AG10803 (cell line): ENCODE measurements at regions not wholly inside any gene's neighbourhood (a gene's known extent, or its start where the extent isn't known, plus 50 kb on each side); places are given as distances from the start of the nearest gene placed in this dataset.

Source experiments
- DNase-seq: peaks from one replicate; pipeline ENCODE4 v3.0.0; 2010; ENCODE audit warnings: low read depth
- H3K4me3 ChIP-seq: 2 replicates; pipeline ENCODE4 v1.5.1; 2011; ENCODE audit warnings: mild to moderate bottlenecking, low read length, control low read depth
- CTCF ChIP-seq: conservative IDR thresholded peaks from 2 replicates; pipeline ENCODE4 v1.5.1; 2011; ENCODE audit warnings: mild to moderate bottlenecking, low read length, control low read depth, inconsistent platforms

GRCh38 chr3:159189994-159190669 lies 388.3 kb downstream of the MFSD1 start:
- TF ChIP-seq CTCF, result no peak
- no peak overlapping the region for H3K4me3 ChIP-seq
- DNase-seq, result peak; percentile 67

- no peak for TF ChIP-seq CTCF
- H3K4me3 ChIP-seq, result no peak overlapping the region
- DNase-seq, result peak; percentile 52
These were observed 389.6 kb downstream of the MFSD1 start for GRCh38 chr3:159191447-159191846.

GRCh38 chr3:159196359-159196758 lies 394.5 kb downstream of the MFSD1 start:
- no peak overlapping the region for H3K4me3 ChIP-seq
- no peak for DNase-seq
- TF ChIP-seq CTCF, result no peak

- peak; percentile 85 for DNase-seq
- no peak for TF ChIP-seq CTCF
These were observed 398.3 kb downstream of the MFSD1 start for GRCh38 chr3:159200176-159200575.

GRCh38 chr3:159208050-159208449 lies 406.2 kb downstream of the MFSD1 start:
- no peak for DNase-seq
- no peak for TF ChIP-seq CTCF
- H3K4me3 ChIP-seq, result no peak overlapping the region

More at GRCh38 chr3:159200176-159200575, 398.3 kb downstream of the MFSD1 start:
- H3K4me3 ChIP-seq, result no peak overlapping the region

- DNase-seq, result no peak
- no peak overlapping the region for H3K4me3 ChIP-seq
- TF ChIP-seq CTCF, result no peak
These were observed 407.6 kb downstream of the MFSD1 start for GRCh38 chr3:159209459-159209858.

- no peak overlapping the region for H3K4me3 ChIP-seq
- no peak for DNase-seq
- no peak for TF ChIP-seq CTCF
These were observed 408.5 kb downstream of the MFSD1 start for GRCh38 chr3:159210336-159210735.
